ENCODE measurements at regions not wholly inside any gene's neighbourhood (a gene's known extent, or its start where the extent isn't known, plus 50 kb on each side); places are given as distances from the start of the nearest gene placed in this dataset.

DNA sequence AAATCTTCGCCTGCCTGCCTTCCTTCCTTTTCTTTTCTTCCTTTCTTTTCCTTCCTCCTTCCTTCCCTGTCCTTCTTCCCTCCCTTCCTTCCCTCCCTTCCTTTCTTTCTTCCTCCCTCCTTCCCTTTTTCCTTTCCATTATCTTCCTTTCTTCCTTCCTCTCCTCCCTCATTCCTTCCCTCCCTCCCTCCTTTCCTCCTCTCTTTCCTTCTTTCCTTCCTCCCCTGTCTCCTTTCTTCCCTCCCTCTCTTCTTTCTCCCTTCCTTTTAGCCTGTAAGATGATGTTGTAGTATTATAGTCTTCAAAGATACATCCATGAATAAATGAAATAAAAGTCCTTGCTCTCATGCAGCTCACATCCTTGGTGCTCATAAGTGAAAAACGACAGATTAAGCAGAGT, 539.3 kb downstream of the RBFOX1 start:
- TF ChIP-seq, protein P1, sequence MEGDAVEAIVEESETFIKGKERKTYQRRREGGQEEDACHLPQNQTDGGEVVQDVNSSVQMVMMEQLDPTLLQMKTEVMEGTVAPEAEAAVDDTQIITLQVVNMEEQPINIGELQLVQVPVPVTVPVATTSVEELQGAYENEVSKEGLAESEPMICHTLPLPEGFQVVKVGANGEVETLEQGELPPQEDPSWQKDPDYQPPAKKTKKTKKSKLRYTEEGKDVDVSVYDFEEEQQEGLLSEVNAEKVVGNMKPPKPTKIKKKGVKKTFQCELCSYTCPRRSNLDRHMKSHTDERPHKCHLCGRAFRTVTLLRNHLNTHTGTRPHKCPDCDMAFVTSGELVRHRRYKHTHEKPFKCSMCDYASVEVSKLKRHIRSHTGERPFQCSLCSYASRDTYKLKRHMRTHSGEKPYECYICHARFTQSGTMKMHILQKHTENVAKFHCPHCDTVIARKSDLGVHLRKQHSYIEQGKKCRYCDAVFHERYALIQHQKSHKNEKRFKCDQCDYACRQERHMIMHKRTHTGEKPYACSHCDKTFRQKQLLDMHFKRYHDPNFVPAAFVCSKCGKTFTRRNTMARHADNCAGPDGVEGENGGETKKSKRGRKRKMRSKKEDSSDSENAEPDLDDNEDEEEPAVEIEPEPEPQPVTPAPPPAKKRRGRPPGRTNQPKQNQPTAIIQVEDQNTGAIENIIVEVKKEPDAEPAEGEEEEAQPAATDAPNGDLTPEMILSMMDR (conservative IDR thresholded peaks at IDR 0.05; ENCODE audit: low read depth in 2 of 2) = no peak
- TF ChIP-seq EZH2 (IDR thresholded peaks at IDR 0.05; ENCODE audit: low read depth, unreplicated experiment) = no peak

Measured in GM23338 (cell line).